B cell (primary cell): ENCODE measurements at regions not wholly inside any gene's neighbourhood (a gene's known extent, or its start where the extent isn't known, plus 50 kb on each side); places are given as distances from the start of the nearest gene placed in this dataset.

Source experiments
- EZH2 ChIP-seq: IDR thresholded peaks from 2 replicates; pipeline ENCODE4 v1.6.1; 2012; ENCODE audit warnings: borderline replicate concordance, low read depth, mild to moderate bottlenecking, moderate library complexity, low read length; ENCODE audit not compliant: insufficient read depth, poor library complexity, severe bottlenecking
- TF ChIP-seq, protein P1 (sequence below): fragments of 200-600 bp; IDR thresholded peaks from one replicate; pipeline ENCODE4 v1.8.0; 2022; ENCODE audit warnings: antibody characterized with exemption, mild to moderate bottlenecking

DNA sequence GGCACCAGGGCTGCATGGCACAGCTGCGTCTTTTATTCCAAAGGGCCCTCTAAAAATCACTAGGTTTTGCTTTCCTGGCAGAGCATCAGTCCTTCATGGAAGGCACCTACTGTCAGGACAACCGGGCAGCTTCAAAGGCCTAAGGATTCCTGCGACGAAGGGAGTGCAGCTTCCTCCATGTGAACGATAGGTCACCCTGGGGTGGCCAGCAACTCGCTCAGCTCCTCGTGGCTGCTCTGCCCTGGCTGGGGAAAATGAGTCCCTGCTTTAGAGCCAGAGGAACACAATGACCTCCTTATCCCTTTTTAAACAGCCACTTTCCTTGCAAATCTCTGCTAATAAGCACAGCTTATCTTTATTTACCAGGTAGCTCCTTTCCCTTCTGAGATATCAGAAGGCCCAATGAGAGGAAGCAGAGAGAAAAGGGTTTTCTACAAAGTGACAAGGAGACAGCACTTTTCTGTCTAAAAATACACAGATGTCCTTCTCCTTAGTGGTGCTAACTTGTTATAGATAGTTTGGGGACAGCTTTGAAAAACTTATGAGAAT, 71.6 kb upstream of the SMYD2 start:
- TF ChIP-seq, protein P1, sequence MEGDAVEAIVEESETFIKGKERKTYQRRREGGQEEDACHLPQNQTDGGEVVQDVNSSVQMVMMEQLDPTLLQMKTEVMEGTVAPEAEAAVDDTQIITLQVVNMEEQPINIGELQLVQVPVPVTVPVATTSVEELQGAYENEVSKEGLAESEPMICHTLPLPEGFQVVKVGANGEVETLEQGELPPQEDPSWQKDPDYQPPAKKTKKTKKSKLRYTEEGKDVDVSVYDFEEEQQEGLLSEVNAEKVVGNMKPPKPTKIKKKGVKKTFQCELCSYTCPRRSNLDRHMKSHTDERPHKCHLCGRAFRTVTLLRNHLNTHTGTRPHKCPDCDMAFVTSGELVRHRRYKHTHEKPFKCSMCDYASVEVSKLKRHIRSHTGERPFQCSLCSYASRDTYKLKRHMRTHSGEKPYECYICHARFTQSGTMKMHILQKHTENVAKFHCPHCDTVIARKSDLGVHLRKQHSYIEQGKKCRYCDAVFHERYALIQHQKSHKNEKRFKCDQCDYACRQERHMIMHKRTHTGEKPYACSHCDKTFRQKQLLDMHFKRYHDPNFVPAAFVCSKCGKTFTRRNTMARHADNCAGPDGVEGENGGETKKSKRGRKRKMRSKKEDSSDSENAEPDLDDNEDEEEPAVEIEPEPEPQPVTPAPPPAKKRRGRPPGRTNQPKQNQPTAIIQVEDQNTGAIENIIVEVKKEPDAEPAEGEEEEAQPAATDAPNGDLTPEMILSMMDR, result no peak
- TF ChIP-seq EZH2, result no peak
